Trophoblast cell (in vitro differentiated cells and primary cell): ENCODE measurements at regions not wholly inside any gene's neighbourhood (a gene's known extent, or its start where the extent isn't known, plus 50 kb on each side); places are given as distances from the start of the nearest gene placed in this dataset.
A peak's percentile ranks its signal among the peaks of the same experiment; 100 is the strongest.

Source experiments
- DNase-seq, 2 donors: peaks; one replicate each; pipeline ENCODE4 v3.0.0-alpha.2; 2016
- H2AFZ ChIP-seq: 2 replicates; pipeline ENCODE4 v1.6.1; 2013; ENCODE audit warnings: low read length, moderate library complexity, mild to moderate bottlenecking; ENCODE audit not compliant: insufficient read depth, poor library complexity
- H2AK5ac ChIP-seq: 2 replicates; pipeline ENCODE4 v1.6.1; 2013; ENCODE audit warnings: mild to moderate bottlenecking, low read length
- H2BK120ac ChIP-seq: 2 replicates; pipeline ENCODE4 v1.6.1; 2013; ENCODE audit warnings: low read length, mild to moderate bottlenecking, moderate library complexity; ENCODE audit not compliant: insufficient read depth, poor library complexity
- H2BK12ac ChIP-seq: 2 replicates; pipeline ENCODE4 v1.6.1; 2013; ENCODE audit warnings: mild to moderate bottlenecking, low read length, moderate library complexity
- H2BK5ac ChIP-seq: 2 replicates; pipeline ENCODE4 v1.6.1; 2013; ENCODE audit warnings: low read length, low read depth, moderate library complexity, mild to moderate bottlenecking; ENCODE audit not compliant: poor library complexity
- H3K14ac ChIP-seq: 2 replicates; pipeline ENCODE4 v1.6.1; 2013; ENCODE audit warnings: mild to moderate bottlenecking, low read length
- H3K18ac ChIP-seq: 2 replicates; pipeline ENCODE4 v1.6.1; 2013; ENCODE audit warnings: mild to moderate bottlenecking, low read length
- H3K23ac ChIP-seq: 2 replicates; pipeline ENCODE4 v1.6.1; 2013; ENCODE audit warnings: low read length
- H3K27ac ChIP-seq: 2 replicates; pipeline ENCODE4 v1.5.1; 2013; ENCODE audit warnings: low read depth, mild to moderate bottlenecking, inconsistent platforms, low read length, moderate library complexity
- H3K27me3 ChIP-seq: 2 replicates; pipeline ENCODE4 v1.6.1; 2013; ENCODE audit warnings: inconsistent platforms, mild to moderate bottlenecking, low read length, moderate library complexity; ENCODE audit not compliant: insufficient read depth
- H3K36me3 ChIP-seq, 2 experiments: 1 replicate in 1 of 2; 2 replicates in 1 of 2; pipeline ENCODE4 v1.6.1; 2013; ENCODE audit warnings: low read length in 2 of 2, mild to moderate bottlenecking in 2 of 2, moderate library complexity in 1 of 2; ENCODE audit not compliant: insufficient read depth in 2 of 2, control insufficient read depth in 1 of 2
- H3K4ac ChIP-seq: 2 replicates; pipeline ENCODE4 v1.6.1; 2013; ENCODE audit warnings: low read depth, mild to moderate bottlenecking, low read length, moderate library complexity
- H3K4me1 ChIP-seq, 2 experiments: 1 replicate in 1 of 2; 2 replicates in 1 of 2; pipeline ENCODE4 v1.6.1; 2013; ENCODE audit warnings: low read length in 2 of 2, mild to moderate bottlenecking in 2 of 2, moderate library complexity in 1 of 2; ENCODE audit not compliant: insufficient read depth in 2 of 2, control insufficient read depth in 1 of 2
- H3K4me2 ChIP-seq: 2 replicates; pipeline ENCODE4 v1.6.1; 2013; ENCODE audit warnings: inconsistent platforms, mild to moderate bottlenecking, low read length, moderate library complexity
- H3K4me3 ChIP-seq: 2 replicates; pipeline ENCODE4 v1.5.1; 2013; ENCODE audit warnings: mild to moderate bottlenecking, low read depth, low read length, inconsistent platforms
- H3K79me1 ChIP-seq: one replicate; pipeline ENCODE4 v1.6.1; 2013; ENCODE audit warnings: low read length
- H3K79me2 ChIP-seq: 2 replicates; pipeline ENCODE4 v1.6.1; 2013; ENCODE audit warnings: low read length, mild to moderate bottlenecking; ENCODE audit not compliant: control insufficient read depth, insufficient read depth, poor library complexity
- H3K9ac ChIP-seq: 2 replicates; pipeline ENCODE4 v1.6.1; 2013; ENCODE audit warnings: mild to moderate bottlenecking, low read length
- H3K9me3 ChIP-seq: 2 replicates; pipeline ENCODE4 v1.6.1; 2013; ENCODE audit warnings: low read depth, mild to moderate bottlenecking, control low read depth, inconsistent platforms, low read length; ENCODE audit not compliant: insufficient read depth
- H4K12ac ChIP-seq: 2 replicates; pipeline ENCODE4 v1.6.1; 2013; ENCODE audit warnings: low read depth, mild to moderate bottlenecking, low read length, moderate library complexity
- H4K8ac ChIP-seq: 2 replicates; pipeline ENCODE4 v1.6.1; 2013; ENCODE audit warnings: low read depth, mild to moderate bottlenecking, low read length, moderate library complexity
- H4K91ac ChIP-seq: one replicate; pipeline ENCODE4 v1.6.1; 2013; ENCODE audit warnings: low read depth, mild to moderate bottlenecking, low read length, moderate library complexity
- WGBS: extraction: QIAGEN DNeasy Blood & Tissue Kit; methylation state at CpG from one replicate; pipeline ENCODE4 v1.1.7; 2013; ENCODE audit warnings: missing lambda C conversion rate; ENCODE audit not compliant: insufficient read length, insufficient coverage; ENCODE audit errors: extremely low coverage; 5-methylcytosine and 5-hydroxymethylcytosine counted together

- H3K14ac ChIP-seq, result no peak overlapping the region
These were observed 498.6 kb downstream of the EPHA4 start for GRCh38 chr2:221073326-221074049.

GRCh38 chr2:221074238-221074637, 497.9 kb downstream of the EPHA4 start:
- Histone ChIP-seq H3K4ac (no peak overlapping the region), H3K18ac (no peak overlapping the region), H4K12ac (no peak overlapping the region), H2BK5ac (no peak overlapping the region), H4K8ac (no peak overlapping the region), H4K91ac (no peak overlapping the region), H3K4me3 (no peak overlapping the region), H2BK12ac (no peak overlapping the region), H3K27ac (no peak overlapping the region), H3K4me2 (no peak overlapping the region), H3K36me3 (no peaks in the 10 kb centered on the region), H3K14ac (no peak overlapping the region), H3K9ac (no peak overlapping the region), H3K79me1 (no peaks in the 10 kb centered on the region), H3K9me3 (peaks cover 6% of the 10 kb centered on the region), H2AFZ (no peak overlapping the region), H3K27me3 (no peaks in the 10 kb centered on the region), H3K79me2 (no peaks in the 10 kb centered on the region), H3K4me1 (no peaks in the 10 kb centered on the region), H2BK120ac (no peak overlapping the region), H3K23ac (no peak overlapping the region), H2AK5ac (no peak overlapping the region)
- no CpG with 5 or more reads among the region's 4 CpGs for WGBS
- no peak for DNase-seq

More at GRCh38 chr2:221073326-221074049, 498.6 kb downstream of the EPHA4 start:
- H2BK120ac ChIP-seq, result no peak overlapping the region
- H3K4me3 ChIP-seq, result no peak overlapping the region
- H4K12ac ChIP-seq, result no peak overlapping the region
- H3K79me1 ChIP-seq, result no peaks in the 10 kb centered on the region
- H3K9me3 ChIP-seq, result peaks cover 6% of the 10 kb centered on the region
- H3K4ac ChIP-seq, result no peak overlapping the region
- H3K9ac ChIP-seq, result no peak overlapping the region
- H2AFZ ChIP-seq, result no peak overlapping the region
- no peak overlapping the region for H4K91ac ChIP-seq
- no peak overlapping the region for H3K27ac ChIP-seq
- no peak overlapping the region for H2BK12ac ChIP-seq
- no peak overlapping the region for H2AK5ac ChIP-seq
- H3K4me2 ChIP-seq, result no peak overlapping the region
- no peak overlapping the region for H3K18ac ChIP-seq
- H3K23ac ChIP-seq, result no peak overlapping the region
- no peaks in the 10 kb centered on the region for H3K79me2 ChIP-seq
- H3K27me3 ChIP-seq, result no peaks in the 10 kb centered on the region
- no peak overlapping the region for H2BK5ac ChIP-seq
- H3K4me1 ChIP-seq, result no peaks in the 10 kb centered on the region
- no CpG with 5 or more reads among the region's 4 CpGs for WGBS
- H3K36me3 ChIP-seq, result no peaks in the 10 kb centered on the region
- no peak overlapping the region for H4K8ac ChIP-seq
- DNase-seq, result no peak

GRCh38 chr2:221075203-221075602, 496.9 kb downstream of the EPHA4 start:
- Histone ChIP-seq H3K27me3 (no peaks in the 10 kb centered on the region), H3K23ac (no peak overlapping the region), H4K12ac (no peak overlapping the region), H3K4me3 (no peak overlapping the region), H3K4me1 (no peaks in the 10 kb centered on the region), H2AK5ac (no peak overlapping the region), H3K36me3 (no peaks in the 10 kb centered on the region), H3K27ac (peak overlapping the region; percentile 4), H4K8ac (no peak overlapping the region), H2BK12ac (no peak overlapping the region), H3K14ac (no peak overlapping the region), H2AFZ (no peak overlapping the region), H3K79me1 (no peaks in the 10 kb centered on the region), H3K9me3 (peaks cover 6% of the 10 kb centered on the region), H3K9ac (no peak overlapping the region), H3K79me2 (no peaks in the 10 kb centered on the region), H3K4ac (no peak overlapping the region), H4K91ac (no peak overlapping the region), H3K4me2 (no peak overlapping the region), H2BK5ac (no peak overlapping the region), H2BK120ac (no peak overlapping the region), H3K18ac (no peak overlapping the region)
- no CpG with 5 or more reads among the region's 3 CpGs for WGBS
- no peak for DNase-seq

GRCh38 chr2:221077251-221077650, 494.9 kb downstream of the EPHA4 start:
- H3K4me1 ChIP-seq, result no peaks in the 10 kb centered on the region
- H3K27me3 ChIP-seq, result no peaks in the 10 kb centered on the region
- no peak overlapping the region for H3K18ac ChIP-seq
- H3K9ac ChIP-seq, result no peak overlapping the region
- no peak overlapping the region for H3K14ac ChIP-seq
- H3K4me3 ChIP-seq, result no peak overlapping the region
- H3K36me3 ChIP-seq, result no peaks in the 10 kb centered on the region
- no peak overlapping the region for H3K23ac ChIP-seq
- no peak overlapping the region for H2AFZ ChIP-seq
- H4K91ac ChIP-seq, result no peak overlapping the region
- no peak overlapping the region for H4K8ac ChIP-seq
- no peak overlapping the region for H3K4me2 ChIP-seq
- DNase-seq, result no peak
- no peak overlapping the region for H4K12ac ChIP-seq
- no peak overlapping the region for H2AK5ac ChIP-seq
- H2BK12ac ChIP-seq, result no peak overlapping the region
- H2BK120ac ChIP-seq, result no peak overlapping the region
- H3K79me2 ChIP-seq, result no peaks in the 10 kb centered on the region
- H3K27ac ChIP-seq, result no peak overlapping the region
- no peak overlapping the region for H3K4ac ChIP-seq
- H3K9me3 ChIP-seq, result no peaks in the 10 kb centered on the region
- H3K79me1 ChIP-seq, result no peaks in the 10 kb centered on the region
- WGBS, result no CpG with 5 or more reads among the region's 3 CpGs
- no peak overlapping the region for H2BK5ac ChIP-seq
